ENCODE measurements at regions not wholly inside any gene's neighbourhood (a gene's known extent, or its start where the extent isn't known, plus 50 kb on each side); places are given as distances from the start of the nearest gene placed in this dataset.

DNA sequence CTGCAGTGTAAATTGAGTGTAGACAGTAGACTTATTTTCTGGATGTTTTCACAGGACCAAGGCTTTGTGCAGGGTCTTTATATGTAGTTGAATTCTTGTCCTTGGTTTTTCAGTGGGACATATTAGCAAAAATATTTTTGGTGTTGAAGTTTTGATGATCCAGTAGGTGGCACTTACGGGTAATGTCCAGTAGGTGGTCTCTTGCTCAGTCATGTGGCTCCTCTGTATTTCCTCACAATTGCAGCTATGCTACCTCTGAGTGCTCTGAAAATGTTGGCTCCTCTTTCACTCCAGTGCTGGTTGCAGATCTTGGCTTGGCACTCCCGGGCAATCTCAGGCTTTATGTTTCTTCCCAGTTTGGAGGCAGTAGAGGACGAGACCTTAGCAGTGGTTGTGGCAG lies 419.8 kb upstream of the AMOT start:
- TF ChIP-seq, protein P1, sequence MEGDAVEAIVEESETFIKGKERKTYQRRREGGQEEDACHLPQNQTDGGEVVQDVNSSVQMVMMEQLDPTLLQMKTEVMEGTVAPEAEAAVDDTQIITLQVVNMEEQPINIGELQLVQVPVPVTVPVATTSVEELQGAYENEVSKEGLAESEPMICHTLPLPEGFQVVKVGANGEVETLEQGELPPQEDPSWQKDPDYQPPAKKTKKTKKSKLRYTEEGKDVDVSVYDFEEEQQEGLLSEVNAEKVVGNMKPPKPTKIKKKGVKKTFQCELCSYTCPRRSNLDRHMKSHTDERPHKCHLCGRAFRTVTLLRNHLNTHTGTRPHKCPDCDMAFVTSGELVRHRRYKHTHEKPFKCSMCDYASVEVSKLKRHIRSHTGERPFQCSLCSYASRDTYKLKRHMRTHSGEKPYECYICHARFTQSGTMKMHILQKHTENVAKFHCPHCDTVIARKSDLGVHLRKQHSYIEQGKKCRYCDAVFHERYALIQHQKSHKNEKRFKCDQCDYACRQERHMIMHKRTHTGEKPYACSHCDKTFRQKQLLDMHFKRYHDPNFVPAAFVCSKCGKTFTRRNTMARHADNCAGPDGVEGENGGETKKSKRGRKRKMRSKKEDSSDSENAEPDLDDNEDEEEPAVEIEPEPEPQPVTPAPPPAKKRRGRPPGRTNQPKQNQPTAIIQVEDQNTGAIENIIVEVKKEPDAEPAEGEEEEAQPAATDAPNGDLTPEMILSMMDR (IDR thresholded peaks at IDR 0.05; ENCODE audit: control extremely low read depth in 1 of 3, insufficient read depth in 1 of 3, low read depth in 1 of 3, low read length in 3 of 3): peak in 2 of 3 experiments; percentile 34 to 57; a peak in 2 of 4 replicates
- TF ChIP-seq POLR2A (IDR thresholded peaks at IDR 0.05; ENCODE audit: control extremely low read depth in 1 of 2, low read depth in 2 of 2, low read length in 2 of 2) (no peak), CBX8 (IDR thresholded peaks at IDR 0.05; ENCODE audit: borderline replicate concordance, low read depth, low read length) (no peak), NRF1 (IDR thresholded peaks at IDR 0.05; ENCODE audit: low read depth, low read length) (no peak), ZNF274 (IDR thresholded peaks at IDR 0.05; ENCODE audit: borderline replicate concordance, extremely low read depth, low read length) (no peak), EP300 (IDR thresholded peaks at IDR 0.05; ENCODE audit: borderline replicate concordance in 1 of 2, low read depth in 2 of 2, low read length in 2 of 2) (no peak), JUN (IDR thresholded peaks at IDR 0.05; ENCODE audit: low read depth, low read length) (no peak), EZH2 (IDR thresholded peaks at IDR 0.05; ENCODE audit: low read depth, low read length, severe bottlenecking) (no peak), KDM1A (IDR thresholded peaks at IDR 0.05; ENCODE audit: borderline replicate concordance, low read length) (no peak), RFX5 (IDR thresholded peaks at IDR 0.05; ENCODE audit: borderline replicate concordance, low read depth, low read length) (no peak), TCF12 (IDR thresholded peaks at IDR 0.05; ENCODE audit: low read depth, low read length) (no peak), CHD2 (IDR thresholded peaks at IDR 0.05; ENCODE audit: low read length) (no peak), POU5F1 (IDR thresholded peaks at IDR 0.05; ENCODE audit: low read depth, low read length) (no peak)
